ENCODE measurements at regions not wholly inside any gene's neighbourhood (a gene's known extent, or its start where the extent isn't known, plus 50 kb on each side); places are given as distances from the start of the nearest gene placed in this dataset.

DNA sequence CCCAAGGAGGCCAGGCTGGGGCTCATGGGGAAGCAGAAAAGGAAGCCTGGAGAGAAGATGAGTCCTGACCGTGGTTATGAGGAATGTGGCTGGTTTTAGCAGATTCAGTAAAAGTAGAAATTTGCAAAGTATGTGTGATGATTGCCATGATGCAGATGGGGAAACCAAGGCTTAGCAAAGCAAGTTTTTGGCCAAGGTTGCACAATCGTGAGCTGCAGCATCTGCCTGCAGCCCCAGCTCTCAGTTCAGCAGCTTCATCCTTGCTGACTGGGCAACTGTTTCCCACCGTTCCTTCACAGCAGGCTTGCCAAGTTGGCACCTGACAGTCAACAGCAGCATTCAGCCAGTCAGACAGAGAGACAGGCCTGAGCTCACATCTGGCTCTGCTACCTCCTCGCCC lies 656.7 kb downstream of the MED13L start:
- H3K27ac ChIP-seq (ENCODE audit: low read depth in 1 of 2, low read length in 1 of 2), result no peak overlapping the region
- WGBS, 2 donors, result 72 to 73% methylated on average over 4 of the region's 4 CpGs
- TF ChIP-seq, protein P1, sequence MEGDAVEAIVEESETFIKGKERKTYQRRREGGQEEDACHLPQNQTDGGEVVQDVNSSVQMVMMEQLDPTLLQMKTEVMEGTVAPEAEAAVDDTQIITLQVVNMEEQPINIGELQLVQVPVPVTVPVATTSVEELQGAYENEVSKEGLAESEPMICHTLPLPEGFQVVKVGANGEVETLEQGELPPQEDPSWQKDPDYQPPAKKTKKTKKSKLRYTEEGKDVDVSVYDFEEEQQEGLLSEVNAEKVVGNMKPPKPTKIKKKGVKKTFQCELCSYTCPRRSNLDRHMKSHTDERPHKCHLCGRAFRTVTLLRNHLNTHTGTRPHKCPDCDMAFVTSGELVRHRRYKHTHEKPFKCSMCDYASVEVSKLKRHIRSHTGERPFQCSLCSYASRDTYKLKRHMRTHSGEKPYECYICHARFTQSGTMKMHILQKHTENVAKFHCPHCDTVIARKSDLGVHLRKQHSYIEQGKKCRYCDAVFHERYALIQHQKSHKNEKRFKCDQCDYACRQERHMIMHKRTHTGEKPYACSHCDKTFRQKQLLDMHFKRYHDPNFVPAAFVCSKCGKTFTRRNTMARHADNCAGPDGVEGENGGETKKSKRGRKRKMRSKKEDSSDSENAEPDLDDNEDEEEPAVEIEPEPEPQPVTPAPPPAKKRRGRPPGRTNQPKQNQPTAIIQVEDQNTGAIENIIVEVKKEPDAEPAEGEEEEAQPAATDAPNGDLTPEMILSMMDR (IDR thresholded peaks at IDR 0.05; ENCODE audit: control extremely low read depth, extremely low read depth), result no peak
- ATAC-seq (ENCODE audit: insufficient read depth, low FRiP score) (no peak), DNase-seq (no peak)
- no peak overlapping the region for H3K9ac ChIP-seq (ENCODE audit: insufficient read depth in 1 of 2, low read length in 2 of 2)
- peaks cover 0 to 9% (median 1%) of the 10 kb centered on the region in 4 donors for H3K9me3 ChIP-seq (ENCODE audit: control insufficient read depth in 4 of 4, insufficient read depth in 3 of 4, low read length in 3 of 4)
- H3K36me3 ChIP-seq (ENCODE audit: control insufficient read depth in 4 of 4, insufficient read depth in 4 of 4, low read length in 4 of 4), result no peaks in the 10 kb centered on the region
- no peaks in the 10 kb centered on the region for H3K27me3 ChIP-seq (ENCODE audit: control insufficient read depth in 3 of 3, insufficient read depth in 3 of 3, low read length in 2 of 3)
- no peak overlapping the region for H3K4me3 ChIP-seq
- H3K4me1 ChIP-seq (ENCODE audit: control insufficient read depth in 5 of 5, insufficient read depth in 5 of 5, low read length in 5 of 5), result peaks cover 0 to 8% (median 0%) of the 10 kb centered on the region in 5 donors

DNA sequence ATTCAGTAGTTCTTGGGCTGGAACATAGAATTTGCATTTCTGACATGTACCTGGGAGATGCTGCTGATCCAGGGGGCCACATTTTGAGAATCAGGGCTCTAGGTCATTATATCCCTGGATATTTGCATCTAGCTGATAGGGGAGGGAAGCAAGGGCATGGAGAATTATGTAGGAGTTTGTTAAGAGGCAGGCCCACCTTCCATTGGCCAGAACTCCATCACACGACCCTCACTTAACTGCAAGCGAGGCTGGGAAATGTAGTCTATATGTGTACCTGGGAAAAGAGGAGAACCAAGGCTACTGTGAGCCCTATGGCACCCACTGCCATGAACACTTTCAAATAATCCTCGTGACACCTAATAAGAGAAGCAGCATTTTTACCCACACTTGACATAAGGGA lies 657.6 kb downstream of the MED13L start:
- H3K4me3 ChIP-seq, result no peak overlapping the region
- 53 to 83% methylated on average over 3 of the region's 3 CpGs for WGBS, 2 donors
- H3K27me3 ChIP-seq (ENCODE audit: control insufficient read depth in 3 of 3, insufficient read depth in 3 of 3, low read length in 2 of 3), result no peaks in the 10 kb centered on the region
- H3K4me1 ChIP-seq (ENCODE audit: control insufficient read depth in 5 of 5, insufficient read depth in 5 of 5, low read length in 5 of 5), result peaks cover 0 to 8% (median 0%) of the 10 kb centered on the region in 5 donors
- ATAC-seq (ENCODE audit: insufficient read depth, low FRiP score), result no peak
- DNase-seq, result no peak
- no peak overlapping the region for H3K27ac ChIP-seq (ENCODE audit: low read depth in 1 of 2, low read length in 1 of 2)
- peaks cover 0 to 8% (median 0%) of the 10 kb centered on the region in 4 donors for H3K9me3 ChIP-seq (ENCODE audit: control insufficient read depth in 4 of 4, insufficient read depth in 3 of 4, low read length in 3 of 4)
- no peaks in the 10 kb centered on the region for H3K36me3 ChIP-seq (ENCODE audit: control insufficient read depth in 4 of 4, insufficient read depth in 4 of 4, low read length in 4 of 4)
- no peak overlapping the region for H3K9ac ChIP-seq (ENCODE audit: insufficient read depth in 1 of 2, low read length in 2 of 2)
- TF ChIP-seq, protein P1 (IDR thresholded peaks at IDR 0.05; ENCODE audit: control extremely low read depth, extremely low read depth), result no peak

DNA sequence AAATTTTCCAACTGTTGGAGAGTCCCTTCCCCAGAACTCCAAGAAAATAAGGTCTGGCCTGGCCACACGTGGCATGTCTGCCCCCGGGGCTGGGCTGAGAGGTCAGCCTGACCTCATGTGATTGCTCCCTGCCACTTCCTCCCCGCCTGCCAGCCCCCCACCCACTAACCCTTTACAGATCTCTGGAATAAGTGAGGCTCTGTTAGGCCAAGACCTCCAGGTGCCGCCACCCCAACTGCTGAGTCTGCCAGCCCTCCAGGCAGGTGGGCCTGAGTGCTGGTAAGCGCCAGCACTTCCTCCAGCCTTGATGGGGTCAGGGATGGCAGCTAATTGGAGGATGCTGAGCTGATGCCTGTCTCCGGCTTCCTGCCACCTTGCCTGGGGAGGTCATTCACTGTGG lies 658.4 kb downstream of the MED13L start:
- H3K27me3 ChIP-seq (ENCODE audit: control insufficient read depth in 3 of 3, insufficient read depth in 3 of 3, low read length in 2 of 3), result no peaks in the 10 kb centered on the region
- 70 to 85% methylated on average over 6 of the region's 6 CpGs for WGBS, 2 donors
- ATAC-seq (ENCODE audit: insufficient read depth, low FRiP score) (no peak), DNase-seq (no peak)
- H3K9me3 ChIP-seq (ENCODE audit: control insufficient read depth in 4 of 4, insufficient read depth in 3 of 4, low read length in 3 of 4), result peaks cover 0 to 5% (median 0%) of the 10 kb centered on the region in 4 donors
- H3K27ac ChIP-seq (ENCODE audit: low read depth in 1 of 2, low read length in 1 of 2), result no peak overlapping the region
- no peak overlapping the region for H3K9ac ChIP-seq (ENCODE audit: insufficient read depth in 1 of 2, low read length in 2 of 2)
- peaks cover 0 to 6% (median 0%) of the 10 kb centered on the region in 5 donors for H3K4me1 ChIP-seq (ENCODE audit: control insufficient read depth in 5 of 5, insufficient read depth in 5 of 5, low read length in 5 of 5)
- H3K36me3 ChIP-seq (ENCODE audit: control insufficient read depth in 4 of 4, insufficient read depth in 4 of 4, low read length in 4 of 4), result no peaks in the 10 kb centered on the region
- no peak overlapping the region for H3K4me3 ChIP-seq
- TF ChIP-seq, protein P1 (IDR thresholded peaks at IDR 0.05; ENCODE audit: control extremely low read depth, extremely low read depth), result no peak

DNA sequence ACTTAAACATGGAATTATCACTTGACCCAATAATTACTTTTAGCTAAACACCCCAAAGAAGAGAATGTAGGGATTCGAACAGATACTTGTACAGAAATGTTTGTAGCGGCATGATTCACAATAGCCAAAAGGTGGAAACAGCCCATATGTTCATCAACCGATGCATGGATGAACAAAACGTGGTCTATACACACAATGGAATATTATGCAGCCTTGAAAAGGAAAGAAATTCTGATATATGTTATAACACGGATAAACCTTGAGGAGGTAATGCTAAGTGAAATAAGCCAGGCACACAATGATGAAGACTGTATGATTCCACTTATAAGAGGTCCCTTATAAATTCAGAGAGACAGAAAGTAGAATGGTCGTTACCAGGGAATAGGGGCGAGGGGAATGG lies 659.4 kb downstream of the MED13L start:
- H3K9ac ChIP-seq (ENCODE audit: insufficient read depth in 1 of 2, low read length in 2 of 2), result no peak overlapping the region
- no peak for ATAC-seq (ENCODE audit: insufficient read depth, low FRiP score)
- WGBS, 2 donors, result 96% methylated on average over 7 of the region's 7 CpGs

More for the DNA sequence above, 659.4 kb downstream of the MED13L start:
- no peaks in the 10 kb centered on the region for H3K36me3 ChIP-seq (ENCODE audit: control insufficient read depth in 4 of 4, insufficient read depth in 4 of 4, low read length in 4 of 4)
- TF ChIP-seq, protein P1 (IDR thresholded peaks at IDR 0.05; ENCODE audit: control extremely low read depth, extremely low read depth), result no peak
- H3K4me1 ChIP-seq (ENCODE audit: control insufficient read depth in 5 of 5, insufficient read depth in 5 of 5, low read length in 5 of 5), result no peaks in the 10 kb centered on the region
- H3K9me3 ChIP-seq (ENCODE audit: control insufficient read depth in 4 of 4, insufficient read depth in 3 of 4, low read length in 3 of 4), result peaks cover 0 to 3% (median 0%) of the 10 kb centered on the region in 4 donors
- no peak overlapping the region for H3K4me3 ChIP-seq
- H3K27ac ChIP-seq (ENCODE audit: low read depth in 1 of 2, low read length in 1 of 2), result no peak overlapping the region
- H3K27me3 ChIP-seq (ENCODE audit: control insufficient read depth in 3 of 3, insufficient read depth in 3 of 3, low read length in 2 of 3), result no peaks in the 10 kb centered on the region
- DNase-seq, result no peak
